ENCODE measurements at regions not wholly inside any gene's neighbourhood (a gene's known extent, or its start where the extent isn't known, plus 50 kb on each side); places are given as distances from the start of the nearest gene placed in this dataset.

GRCh38 chr6:145143379-145143778, 591.9 kb downstream of the EPM2A start:
- H4K20me1 ChIP-seq (ENCODE audit: insufficient read depth, low read length), result no peaks in the 10 kb centered on the region
- H3K4me1 ChIP-seq (ENCODE audit: insufficient read depth, low read length, severe bottlenecking), result no peaks in the 10 kb centered on the region
- no peak overlapping the region for H2AFZ ChIP-seq (ENCODE audit: low read length)
- H3K9me2 ChIP-seq (ENCODE audit: low read depth, low read length), result no peaks in the 10 kb centered on the region
- no peaks in the 10 kb centered on the region for H3F3A ChIP-seq (ENCODE audit: insufficient read depth, low read length)
- no peaks in the 10 kb centered on the region for H3K79me2 ChIP-seq (ENCODE audit: insufficient read depth, low read length)
- H3K9me3 ChIP-seq (ENCODE audit: low read length), result no peaks in the 10 kb centered on the region
- H3K9ac ChIP-seq (ENCODE audit: low read length), result no peak overlapping the region
- H3K27me3 ChIP-seq (ENCODE audit: insufficient read depth, low read length), result no peaks in the 10 kb centered on the region
- TF ChIP-seq CTCF (IDR thresholded peaks at IDR 0.05; ENCODE audit: low read length), result no peak
- TF ChIP-seq EZH2 (IDR thresholded peaks at IDR 0.05; ENCODE audit: borderline replicate concordance, low read length), result no peak
- no peak overlapping the region for H3K4me2 ChIP-seq (ENCODE audit: low read length)
- no peaks in the 10 kb centered on the region for H3K36me3 ChIP-seq (ENCODE audit: insufficient read depth, low read length)
- no peak overlapping the region for H3K4me3 ChIP-seq (ENCODE audit: low read depth, low read length, poor library complexity, severe bottlenecking)
- no peak overlapping the region for H3K27ac ChIP-seq (ENCODE audit: low read depth, low read length, poor library complexity, severe bottlenecking)

GRCh38 chr6:145147559-145147958, 587.8 kb downstream of the EPM2A start:
- H3F3A ChIP-seq (ENCODE audit: insufficient read depth, low read length), result no peaks in the 10 kb centered on the region
- H3K4me1 ChIP-seq (ENCODE audit: insufficient read depth, low read length, severe bottlenecking), result no peaks in the 10 kb centered on the region
- H3K9ac ChIP-seq (ENCODE audit: low read length), result no peak overlapping the region
- TF ChIP-seq EZH2 (IDR thresholded peaks at IDR 0.05; ENCODE audit: borderline replicate concordance, low read length), result no peak
- no peak for TF ChIP-seq CTCF (IDR thresholded peaks at IDR 0.05; ENCODE audit: low read length)
- H4K20me1 ChIP-seq (ENCODE audit: insufficient read depth, low read length), result no peaks in the 10 kb centered on the region
- H3K4me2 ChIP-seq (ENCODE audit: low read length), result no peak overlapping the region
- H3K9me2 ChIP-seq (ENCODE audit: low read depth, low read length), result no peaks in the 10 kb centered on the region
- H2AFZ ChIP-seq (ENCODE audit: low read length), result no peak overlapping the region
- no peaks in the 10 kb centered on the region; the same call in 1 of the 2 replicates for H3K27me3 ChIP-seq (ENCODE audit: insufficient read depth, low read length)
- no peaks in the 10 kb centered on the region for H3K9me3 ChIP-seq (ENCODE audit: low read length)
- H3K79me2 ChIP-seq (ENCODE audit: insufficient read depth, low read length), result no peaks in the 10 kb centered on the region
- H3K36me3 ChIP-seq (ENCODE audit: insufficient read depth, low read length), result no peaks in the 10 kb centered on the region
- no peak overlapping the region for H3K27ac ChIP-seq (ENCODE audit: low read depth, low read length, poor library complexity, severe bottlenecking)
- no peak overlapping the region for H3K4me3 ChIP-seq (ENCODE audit: low read depth, low read length, poor library complexity, severe bottlenecking)

GRCh38 chr6:145147981-145148749, 587.2 kb downstream of the EPM2A start:
- no peak for TF ChIP-seq EZH2 (IDR thresholded peaks at IDR 0.05; ENCODE audit: borderline replicate concordance, low read length)
- no peak for TF ChIP-seq CTCF (IDR thresholded peaks at IDR 0.05; ENCODE audit: low read length)
- H2AFZ ChIP-seq (ENCODE audit: low read length), result no peak overlapping the region
- no peaks in the 10 kb centered on the region for H3K79me2 ChIP-seq (ENCODE audit: insufficient read depth, low read length)
- no peaks in the 10 kb centered on the region for H4K20me1 ChIP-seq (ENCODE audit: insufficient read depth, low read length)
- no peaks in the 10 kb centered on the region; the same call in 1 of the 2 replicates for H3K27me3 ChIP-seq (ENCODE audit: insufficient read depth, low read length)
- H3K27ac ChIP-seq (ENCODE audit: low read depth, low read length, poor library complexity, severe bottlenecking), result no peak overlapping the region
- H3K9me3 ChIP-seq (ENCODE audit: low read length), result no peaks in the 10 kb centered on the region
- H3F3A ChIP-seq (ENCODE audit: insufficient read depth, low read length), result no peaks in the 10 kb centered on the region
- no peaks in the 10 kb centered on the region for H3K4me1 ChIP-seq (ENCODE audit: insufficient read depth, low read length, severe bottlenecking)
- H3K36me3 ChIP-seq (ENCODE audit: insufficient read depth, low read length), result no peaks in the 10 kb centered on the region
- H3K4me2 ChIP-seq (ENCODE audit: low read length), result no peak overlapping the region
- no peak overlapping the region for H3K4me3 ChIP-seq (ENCODE audit: low read depth, low read length, poor library complexity, severe bottlenecking)
- no peaks in the 10 kb centered on the region for H3K9me2 ChIP-seq (ENCODE audit: low read depth, low read length)
- no peak overlapping the region for H3K9ac ChIP-seq (ENCODE audit: low read length)

All from OCI-LY1 (cell line).